IMR-90 (cell line): ENCODE measurements at regions not wholly inside any gene's neighbourhood (a gene's known extent, or its start where the extent isn't known, plus 50 kb on each side); places are given as distances from the start of the nearest gene placed in this dataset.

ENCODE experiments used
- ATAC-seq: fragments of 200-7000 bp; cut with Tn5 transposase; 2 replicates; pipeline ENCODE4 v1.9.1; 2020; ENCODE audit warnings: low read depth, mild to moderate bottlenecking, moderate library complexity
- BruUV-seq: library from RNA; stranded (reverse); fragments of 400-500 nt; replicated peaks from 2 replicates; lab custom pipeline; 2021; lab: Mats Ljungman, UMichigan
- CTCF ChIA-PET: fragments of 300-600 bp; formaldehyde crosslinking; extraction: SDS; loops from one replicate; lab custom pipeline; 2021; ENCODE audit warnings: antibody characterized with exemption; lab: Yijun Ruan, JAX
- POLR2A ChIA-PET: fragments of 300-600 bp; sonication (Branson Sonifier 250); formaldehyde crosslinking; loops from one replicate; lab custom pipeline; 2022; ENCODE audit warnings: antibody characterized with exemption; ENCODE audit not compliant: unreplicated experiment; lab: Charles Lee
- DNase-seq: peaks from one replicate; pipeline ENCODE4 v3.0.0; 2013
- H2AFZ ChIP-seq: replicated peaks from 2 replicates; pipeline ENCODE3; 2013; ENCODE audit warnings: low read length, mild to moderate bottlenecking; ENCODE audit not compliant: poor library complexity
- H2AK5ac ChIP-seq: 2 replicates; pipeline ENCODE4 v1.6.1; 2013; ENCODE audit warnings: low read depth, low read length, inconsistent platforms
- H2AK9ac ChIP-seq: replicated peaks from 2 replicates; pipeline ENCODE3; 2013; ENCODE audit warnings: mild to moderate bottlenecking, low read depth, low read length, moderate library complexity; ENCODE audit not compliant: poor library complexity
- H2BK120ac ChIP-seq: 2 replicates; pipeline ENCODE4 v1.6.1; 2013; ENCODE audit warnings: low read depth, low read length, inconsistent platforms
- H2BK15ac ChIP-seq: 3 replicates; pipeline ENCODE4 v1.6.1; 2013; ENCODE audit warnings: low read depth, low read length, inconsistent platforms
- H2BK20ac ChIP-seq: 2 replicates; pipeline ENCODE4 v1.6.1; 2013; ENCODE audit warnings: low read depth, mild to moderate bottlenecking, inconsistent platforms, low read length, moderate library complexity
- H2BK5ac ChIP-seq: 2 replicates; pipeline ENCODE4 v1.6.1; 2013; ENCODE audit warnings: mild to moderate bottlenecking, low read depth, low read length, inconsistent platforms; ENCODE audit not compliant: poor library complexity, severe bottlenecking
- H3K14ac ChIP-seq: replicated peaks from 2 replicates; pipeline ENCODE4 v1.6.1; 2013; ENCODE audit warnings: low read depth, low read length, inconsistent platforms
- H3K18ac ChIP-seq: 2 replicates; pipeline ENCODE4 v1.6.1; 2013; ENCODE audit warnings: low read depth, low read length, control low read depth
- H3K23ac ChIP-seq: 2 replicates; pipeline ENCODE4 v1.6.1; 2013; ENCODE audit warnings: low read depth, low read length, inconsistent platforms
- H3K27ac ChIP-seq: 2 replicates; pipeline ENCODE4 v1.5.1; 2013; ENCODE audit warnings: mild to moderate bottlenecking, control low read depth, low read length; ENCODE audit not compliant: insufficient read depth
- H3K27me3 ChIP-seq: 2 replicates; pipeline ENCODE4 v1.6.1; 2013; ENCODE audit warnings: low read length; ENCODE audit not compliant: control insufficient read depth, insufficient read depth
- H3K36me3 ChIP-seq: 2 replicates; pipeline ENCODE4 v1.6.1; 2013; ENCODE audit warnings: low read length, mixed read lengths; ENCODE audit not compliant: control insufficient read depth, insufficient read depth
- H3K4ac ChIP-seq: 2 replicates; pipeline ENCODE4 v1.6.1; 2013; ENCODE audit warnings: low read depth, low read length, inconsistent platforms
- H3K4me1 ChIP-seq: 2 replicates; pipeline ENCODE4 v1.6.1; 2013; ENCODE audit warnings: low read length, mixed read lengths; ENCODE audit not compliant: control insufficient read depth, insufficient read depth
- H3K4me2 ChIP-seq: 2 replicates; pipeline ENCODE4 v1.6.1; 2013; ENCODE audit warnings: low read depth, mild to moderate bottlenecking, control low read depth, low read length, moderate library complexity
- H3K4me3 ChIP-seq: 2 replicates; pipeline ENCODE4 v1.5.1; 2013; ENCODE audit warnings: low read depth, mild to moderate bottlenecking, control low read depth, low read length, moderate library complexity; ENCODE audit not compliant: insufficient read depth
- H3K56ac ChIP-seq: 2 replicates; pipeline ENCODE4 v1.6.1; 2013; ENCODE audit warnings: low read length, inconsistent platforms; ENCODE audit not compliant: insufficient read depth; ENCODE audit errors: extremely low read depth
- H3K79me1 ChIP-seq, 2 experiments: 2 replicates each; pipeline ENCODE4 v1.6.1; 2013; ENCODE audit warnings: low read length in 2 of 2, inconsistent platforms in 1 of 2, low read depth in 1 of 2
- H3K9ac ChIP-seq: 2 replicates; pipeline ENCODE4 v1.6.1; 2013; ENCODE audit warnings: low read depth, low read length, control low read depth
- H3K9me1 ChIP-seq: 2 replicates; pipeline ENCODE4 v1.6.1; 2013; ENCODE audit warnings: low read length, inconsistent platforms; ENCODE audit not compliant: insufficient read depth
- H3K9me3 ChIP-seq: 2 replicates; pipeline ENCODE4 v1.6.1; 2013; ENCODE audit warnings: low read length; ENCODE audit not compliant: control insufficient read depth, insufficient read depth
- H4K20me1 ChIP-seq: 2 replicates; pipeline ENCODE4 v1.6.1; 2013; ENCODE audit warnings: low read length, inconsistent platforms; ENCODE audit not compliant: insufficient read depth
- H4K5ac ChIP-seq: 2 replicates; pipeline ENCODE4 v1.6.1; 2013; ENCODE audit warnings: mild to moderate bottlenecking, low read depth, low read length, control low read depth
- H4K8ac ChIP-seq, 2 experiments: 2 replicates each; pipeline ENCODE4 v1.6.1; 2013; ENCODE audit warnings: low read depth in 2 of 2, low read length in 2 of 2, control low read depth in 1 of 2, inconsistent platforms in 1 of 2
- H4K91ac ChIP-seq: 2 replicates; pipeline ENCODE4 v1.6.1; 2013; ENCODE audit warnings: low read depth, low read length, inconsistent platforms; ENCODE audit not compliant: insufficient read depth
- BHLHE40 ChIP-seq: fragments of 150-350 bp; IDR thresholded peaks from 2 replicates; pipeline ENCODE4 v1.6.1; 2016; ENCODE audit warnings: mild to moderate bottlenecking, low read depth, low read length
- CEBPB ChIP-seq: IDR thresholded peaks from 2 replicates; pipeline ENCODE4 v1.6.1; 2012; ENCODE audit warnings: low read depth, low read length, improper control_type of control experiment
- CHD1 ChIP-seq: IDR thresholded peaks from 2 replicates; pipeline ENCODE4 v1.6.1; 2012; ENCODE audit warnings: low read depth, low read length, improper control_type of control experiment
- ELK1 ChIP-seq: fragments of 150-350 bp; IDR thresholded peaks from 2 replicates; pipeline ENCODE4 v1.6.1; 2016; ENCODE audit warnings: low read depth, mild to moderate bottlenecking, low read length, moderate library complexity, borderline replicate concordance
- FOS ChIP-seq: fragments of 150-350 bp; IDR thresholded peaks from 2 replicates; pipeline ENCODE4 v1.6.1; 2016; ENCODE audit warnings: low read depth, low read length
- MAFK ChIP-seq: IDR thresholded peaks from 2 replicates; pipeline ENCODE4 v1.6.1; 2012; ENCODE audit warnings: low read depth, low read length, improper control_type of control experiment
- MAZ ChIP-seq: IDR thresholded peaks from 2 replicates; pipeline ENCODE4 v1.6.1; 2012; ENCODE audit warnings: low read depth, mild to moderate bottlenecking, low read length, improper control_type of control experiment, moderate library complexity, borderline replicate concordance
- MXI1 ChIP-seq: IDR thresholded peaks from 2 replicates; pipeline ENCODE4 v1.6.1; 2012; ENCODE audit warnings: low read depth, mild to moderate bottlenecking, low read length, moderate library complexity, borderline replicate concordance
- NFE2L2 ChIP-seq: fragments of 150-350 bp; IDR thresholded peaks from 2 replicates; pipeline ENCODE4 v1.6.1; 2016; ENCODE audit warnings: low read depth, mild to moderate bottlenecking, low read length
- POLR2A ChIP-seq: IDR thresholded peaks from 2 replicates; pipeline ENCODE4 v1.6.1; 2012; ENCODE audit warnings: mild to moderate bottlenecking, low read depth, low read length
- RAD21 ChIP-seq: IDR thresholded peaks from 2 replicates; pipeline ENCODE4 v1.6.1; 2012; ENCODE audit warnings: low read length, improper control_type of control experiment
- RCOR1 ChIP-seq: IDR thresholded peaks from 2 replicates; pipeline ENCODE4 v1.6.1; 2012; ENCODE audit warnings: mild to moderate bottlenecking, low read length, improper control_type of control experiment; ENCODE audit not compliant: insufficient replicate concordance
- RFX5 ChIP-seq: IDR thresholded peaks from 2 replicates; pipeline ENCODE4 v1.8.0; 2012; ENCODE audit warnings: low read depth, mild to moderate bottlenecking, low read length, moderate library complexity
- SMC3 ChIP-seq: fragments of 150-350 bp; IDR thresholded peaks from 2 replicates; pipeline ENCODE4 v1.6.1; 2016; ENCODE audit warnings: low read depth, mild to moderate bottlenecking, antibody characterized with exemption, low read length, moderate library complexity
- USF2 ChIP-seq: fragments of 150-350 bp; IDR thresholded peaks from 2 replicates; pipeline ENCODE4 v1.6.1; 2017; ENCODE audit warnings: mild to moderate bottlenecking, antibody characterized with exemption, low read length, low read depth
- WGBS, 2 experiments: methylation state at CpG; one replicate each; pipeline versions ENCODE4 v1.1.5 to v1.1.7; 2013; ENCODE audit warnings: missing lambda C conversion rate in 2 of 2; ENCODE audit not compliant: insufficient read length in 1 of 2; ENCODE audit errors: extremely low coverage in 2 of 2; 5-methylcytosine and 5-hydroxymethylcytosine counted together
- dilution Hi-C: fragments of 300-500 bp; cut with HindIII; formaldehyde crosslinking; loops from one replicate; pipeline ENCODE4 v1.14.3; 2018; ENCODE audit warnings: low sequenced_read_pairs; ENCODE audit not compliant: unreplicated experiment
- in situ Hi-C: fragments of 300-500 bp; cut with MboI; formaldehyde crosslinking; loops from 3 replicates; pipeline ENCODE4 v1.14.3; 2019; ENCODE audit warnings: low sequenced_read_pairs, inconsistent platforms, mixed read lengths
- intact Hi-C: fragments of 100-400 bp; cut with micrococcal nuclease; formaldehyde crosslinking; loops from 2 replicates; pipeline ENCODE4 v1.10.0; 2022

- intact Hi-C loops = no loop called here
- TF ChIP-seq RCOR1 (no peak), POLR2A (no peak), CEBPB (peak; percentile 92), MAFK (peak; percentile 65), USF2 (no peak), MXI1 (no peak), FOS (peak; percentile 61; the same call in 1 of the 2 replicates), SMC3 (peak; percentile 13; the same call in 1 of the 2 replicates), MAZ (no peak), NFE2L2 (no peak), BHLHE40 (no peak), RFX5 (no peak), ELK1 (no peak), RAD21 (no peak), CHD1 (no peak)
These were observed 469.3 kb upstream of the KLF6 start for GRCh38 chr10:4254101-4254994.

More at GRCh38 chr10:4254101-4254994, 469.3 kb upstream of the KLF6 start:
- peak overlapping the region; percentile 82 for H2BK120ac ChIP-seq
- H2BK15ac ChIP-seq = peak overlapping the region; percentile 87
- peaks cover 12% of the 10 kb centered on the region for H3K9me1 ChIP-seq
- H2BK20ac ChIP-seq = peak overlapping the region; percentile 92
- peak overlapping the region; percentile 75 to 87 for H4K8ac ChIP-seq
- 83% methylated on average over 1 of the region's 11 CpGs; no CpG with 5 or more reads in 1 of the 2 experiments for WGBS, 2 experiments
- H4K20me1 ChIP-seq = no peaks in the 10 kb centered on the region
- no peaks in the 10 kb centered on the region for H3K27me3 ChIP-seq
- ATAC-seq = peak; percentile 83
- peak overlapping the region; percentile 70 for H3K18ac ChIP-seq
- H2AK9ac ChIP-seq = peak overlapping the region; percentile 59
- H3K4me1 ChIP-seq = peaks cover 9% of the 10 kb centered on the region
- no TSS peak for BruUV-seq
- no peak overlapping the region for H3K4me3 ChIP-seq
- peaks cover 4% of the 10 kb centered on the region; the same call in 1 of the 2 replicates for H3K9me3 ChIP-seq
- H3K27ac ChIP-seq = peak overlapping the region; percentile 80
- peak overlapping the region; percentile 75 for H4K5ac ChIP-seq
- peak overlapping the region; percentile 74 for H3K23ac ChIP-seq
- H2AFZ ChIP-seq = peak overlapping the region; percentile 11
- H4K91ac ChIP-seq = peak overlapping the region; percentile 82
- H3K4ac ChIP-seq = peak overlapping the region; percentile 93
- dilution Hi-C loops = no loop called here
- DNase-seq = peak; percentile 99
- peak overlapping the region; percentile 86 for H2AK5ac ChIP-seq
- in situ Hi-C loops = loop anchor here (25.0 kb wide), 1 partner anchor 508 kb away; no protein-coding TSS in a partner anchor
- no peaks in the 10 kb centered on the region for H3K36me3 ChIP-seq
- peak overlapping the region; percentile 3; the same call in 1 of the 2 replicates for H3K9ac ChIP-seq
- ChIA-PET CTCF (interaction anchor here (0.5 kb wide), 1 partner anchor 352 kb away, joined by 3 read pairs; no protein-coding TSS in a partner anchor), POLR2A (no interaction called here)
- H3K79me1 ChIP-seq = peaks cover 8 to 48% of the 10 kb centered on the region in 2 experiments; a peak in 2 of 4 replicates
- H2BK5ac ChIP-seq = peak overlapping the region; percentile 76
- peak overlapping the region; percentile 8; the same call in 1 of the 2 replicates for H3K4me2 ChIP-seq
- peak overlapping the region; percentile 70 for H3K56ac ChIP-seq
- H3K14ac ChIP-seq = peak overlapping the region; percentile 62
